ENCODE measurements at regions not wholly inside any gene's neighbourhood (a gene's known extent, or its start where the extent isn't known, plus 50 kb on each side); places are given as distances from the start of the nearest gene placed in this dataset.

DNA sequence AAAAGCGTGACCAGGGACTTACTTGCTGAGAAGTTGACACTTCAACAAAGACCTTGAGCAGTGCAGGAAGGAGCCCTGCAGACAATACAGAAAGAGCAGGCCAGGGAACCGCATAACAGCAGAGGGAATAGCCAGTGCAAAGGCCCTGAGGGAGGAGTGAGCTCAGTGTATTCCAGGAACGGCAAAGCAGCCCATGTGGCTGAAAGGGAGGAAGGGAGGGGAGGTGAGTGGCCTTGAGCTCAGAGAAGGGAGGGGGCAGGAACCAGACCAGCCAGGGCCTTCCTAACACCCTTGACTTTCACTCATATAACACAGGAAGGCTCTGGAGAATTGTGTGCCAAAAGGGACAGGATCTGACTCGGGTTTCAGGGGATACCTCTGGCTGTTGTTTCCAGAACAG lies 112.2 kb downstream of the BCOR start:
- no peak for TF ChIP-seq POLR2A (IDR thresholded peaks at IDR 0.05; ENCODE audit: low read depth, low read length)
- TF ChIP-seq POLR2AphosphoS5 (IDR thresholded peaks at IDR 0.05; ENCODE audit: low read depth, low read length), result no peak

All from GM12892 (cell line).